ENCODE measurements at regions not wholly inside any gene's neighbourhood (a gene's known extent, or its start where the extent isn't known, plus 50 kb on each side); places are given as distances from the start of the nearest gene placed in this dataset.

DNA sequence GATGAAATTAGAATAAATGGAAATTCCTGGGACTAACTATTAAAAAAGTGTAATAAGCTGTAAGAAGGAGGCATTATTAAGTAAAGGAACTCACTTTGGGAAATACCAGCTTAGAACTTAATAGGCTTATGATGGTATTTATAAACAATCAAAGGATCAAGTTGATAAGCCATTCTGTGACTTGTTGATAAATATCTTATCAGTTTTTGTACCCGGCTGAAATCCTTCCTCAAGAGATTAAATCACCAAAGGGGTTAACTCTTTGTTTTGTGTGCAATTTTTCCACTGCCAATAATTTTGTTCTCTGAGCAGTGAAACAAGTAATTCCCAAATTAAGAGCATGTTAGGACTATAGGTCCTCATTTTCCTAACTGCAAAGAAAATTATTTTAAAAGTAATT is 70.7 kb upstream of the BDP1 start:
- no TSS peak for BruUV-seq (replicated peaks)
- no peak for FAIRE-seq
- POLR2A ChIA-PET, result no interaction called here
- TF ChIP-seq ZSCAN20 (CRISPR knock-in tag; IDR thresholded peaks at IDR 0.05; ENCODE audit: borderline replicate concordance) (no peak), ZNF275 (CRISPR knock-in tag; IDR thresholded peaks at IDR 0.05; ENCODE audit: borderline replicate concordance) (no peak), ZNF121 (CRISPR knock-in tag; IDR thresholded peaks at IDR 0.05) (no peak), ZMAT5 (CRISPR knock-in tag; IDR thresholded peaks at IDR 0.05; ENCODE audit: borderline replicate concordance, low read depth) (no peak), ZEB1 (IDR thresholded peaks at IDR 0.05; ENCODE audit: insufficient replicate concordance, low read depth) (no peak), ZNF691 (CRISPR knock-in tag; IDR thresholded peaks at IDR 0.05; ENCODE audit: borderline replicate concordance, low read depth) (no peak), DMTF1 (CRISPR knock-in tag; IDR thresholded peaks at IDR 0.05) (no peak), CREB1 (IDR thresholded peaks at IDR 0.05) (no peak), CREB1 (CRISPR knock-in tag; IDR thresholded peaks at IDR 0.05) (no peak), ZNF776 (CRISPR knock-in tag; IDR thresholded peaks at IDR 0.05) (no peak), BCL6 (CRISPR knock-in tag; IDR thresholded peaks at IDR 0.05) (no peak), ZNF597 (CRISPR knock-in tag; IDR thresholded peaks at IDR 0.05) (no peak), RORA (CRISPR knock-in tag; IDR thresholded peaks at IDR 0.05) (no peak)
- TF ChIP-seq, protein P1, sequence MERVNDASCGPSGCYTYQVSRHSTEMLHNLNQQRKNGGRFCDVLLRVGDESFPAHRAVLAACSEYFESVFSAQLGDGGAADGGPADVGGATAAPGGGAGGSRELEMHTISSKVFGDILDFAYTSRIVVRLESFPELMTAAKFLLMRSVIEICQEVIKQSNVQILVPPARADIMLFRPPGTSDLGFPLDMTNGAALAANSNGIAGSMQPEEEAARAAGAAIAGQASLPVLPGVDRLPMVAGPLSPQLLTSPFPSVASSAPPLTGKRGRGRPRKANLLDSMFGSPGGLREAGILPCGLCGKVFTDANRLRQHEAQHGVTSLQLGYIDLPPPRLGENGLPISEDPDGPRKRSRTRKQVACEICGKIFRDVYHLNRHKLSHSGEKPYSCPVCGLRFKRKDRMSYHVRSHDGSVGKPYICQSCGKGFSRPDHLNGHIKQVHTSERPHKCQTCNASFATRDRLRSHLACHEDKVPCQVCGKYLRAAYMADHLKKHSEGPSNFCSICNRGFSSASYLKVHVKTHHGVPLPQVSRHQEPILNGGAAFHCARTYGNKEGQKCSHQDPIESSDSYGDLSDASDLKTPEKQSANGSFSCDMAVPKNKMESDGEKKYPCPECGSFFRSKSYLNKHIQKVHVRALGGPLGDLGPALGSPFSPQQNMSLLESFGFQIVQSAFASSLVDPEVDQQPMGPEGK (CRISPR knock-in tag; IDR thresholded peaks at IDR 0.05), result no peak
- TF ChIP-seq, protein P2, sequence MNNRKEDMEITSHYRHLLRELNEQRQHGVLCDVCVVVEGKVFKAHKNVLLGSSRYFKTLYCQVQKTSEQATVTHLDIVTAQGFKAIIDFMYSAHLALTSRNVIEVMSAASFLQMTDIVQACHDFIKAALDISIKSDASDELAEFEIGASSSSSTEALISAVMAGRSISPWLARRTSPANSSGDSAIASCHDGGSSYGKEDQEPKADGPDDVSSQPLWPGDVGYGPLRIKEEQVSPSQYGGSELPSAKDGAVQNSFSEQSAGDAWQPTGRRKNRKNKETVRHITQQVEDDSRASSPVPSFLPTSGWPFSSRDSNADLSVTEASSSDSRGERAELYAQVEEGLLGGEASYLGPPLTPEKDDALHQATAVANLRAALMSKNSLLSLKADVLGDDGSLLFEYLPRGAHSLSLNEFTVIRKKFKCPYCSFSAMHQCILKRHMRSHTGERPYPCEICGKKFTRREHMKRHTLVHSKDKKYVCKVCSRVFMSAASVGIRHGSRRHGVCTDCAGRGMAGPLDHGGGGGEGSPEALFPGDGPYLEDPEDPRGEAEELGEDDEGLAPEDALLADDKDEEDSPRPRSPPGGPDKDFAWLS (CRISPR knock-in tag; IDR thresholded peaks at IDR 0.05; ENCODE audit: borderline replicate concordance), result no peak

More for the DNA sequence above, 70.7 kb upstream of the BDP1 start:
- DNase-seq (ENCODE audit: low spot score) (no peak), ATAC-seq (no peak)
- Histone ChIP-seq H3K27me3 (ENCODE audit: control insufficient read depth in 1 of 2, insufficient read depth in 2 of 2, low read length in 2 of 2) (no peaks in the 10 kb centered on the region), H4K20me1 (ENCODE audit: insufficient read depth, low read length) (no peaks in the 10 kb centered on the region), H3K4me2 (ENCODE audit: low read depth, low read length) (no peak overlapping the region), H3K27ac (ENCODE audit: extremely low read length, insufficient read depth, low read length) (no peak overlapping the region), H3K4me3 (replicated peaks in 1 of 3; ENCODE audit: insufficient read depth in 1 of 3, low read depth in 2 of 3, low read length in 3 of 3) (no peak overlapping the region), H3K79me2 (ENCODE audit: insufficient read depth, low read length) (no peaks in the 10 kb centered on the region), H3K4me1 (ENCODE audit: insufficient read depth, low read length) (no peaks in the 10 kb centered on the region), H3K9me3 (ENCODE audit: low read length) (no peaks in the 10 kb centered on the region), H3K9ac (ENCODE audit: insufficient read depth, low read depth, low read length) (no peak overlapping the region), H3K36me3 (replicated peaks in 1 of 2; ENCODE audit: control insufficient read depth in 1 of 2, insufficient read depth in 2 of 2, low read length in 2 of 2) (no peaks in the 10 kb centered on the region), H2AFZ (ENCODE audit: low read length) (no peak overlapping the region)
- in situ Hi-C loops (cut with HindIII; ENCODE audit: extremely low pct_ligation_motif_present, low pct_unique_long_range_greater_than_20kb) (no loop called here), intact Hi-C loops (cut with micrococcal nuclease; ENCODE audit: unreplicated experiment) (no loop called here)
- CTCF ChIA-PET (ENCODE audit: low intra/inter-chr PET ratio, low total read pairs), result no interaction called here
- 29% methylated on average over 1 of the region's 1 CpG for WGBS (ENCODE audit: low lambda C conversion rate)

Measured in HepG2 (cell line).